HG03060 (cell line): ENCODE measurements at regions not wholly inside any gene's neighbourhood (a gene's known extent, or its start where the extent isn't known, plus 50 kb on each side); places are given as distances from the start of the nearest gene placed in this dataset.
"Not testable (repeated sequence)": the region's sequence is repeated elsewhere in the genome, so short reads cannot be mapped to it uniquely, and the experiment has no call there.

Source experiments
- ATAC-seq: cut with Tn5 transposase; IDR thresholded peaks from one replicate; pipeline ENCODE4 v1.9.1; 2021; ENCODE audit warnings: low read depth, moderate number of reproducible peaks; ENCODE audit not compliant: unreplicated experiment

GRCh38 chr2:142300517-142300916 lies 169.7 kb upstream of the LRP1B start:
- ATAC-seq, result no peak

- no peak for ATAC-seq
These were observed 168.2 kb upstream of the LRP1B start for GRCh38 chr2:142299021-142299420.

GRCh38 chr2:142294225-142294624 lies 163.4 kb upstream of the LRP1B start:
- no peak for ATAC-seq

GRCh38 chr2:142291969-142292368 lies 161.2 kb upstream of the LRP1B start:
- no peak for ATAC-seq

GRCh38 chr2:142290931-142291330 lies 160.1 kb upstream of the LRP1B start:
- ATAC-seq, result no peak

- peak; percentile 55 for ATAC-seq
These were observed 155.8 kb upstream of the LRP1B start for GRCh38 chr2:142286618-142287017.

- no peak for ATAC-seq
These were observed 154.7 kb upstream of the LRP1B start for GRCh38 chr2:142285480-142285879.

- ATAC-seq, result not testable (repeated sequence)
These were observed 153.5 kb upstream of the LRP1B start for GRCh38 chr2:142284336-142284735.

GRCh38 chr2:142280831-142281230 lies 150.0 kb upstream of the LRP1B start:
- ATAC-seq, result no peak

GRCh38 chr2:142270990-142271389 lies 140.2 kb upstream of the LRP1B start:
- ATAC-seq, result no peak

- ATAC-seq, result no peak
These were observed 139.5 kb upstream of the LRP1B start for GRCh38 chr2:142270291-142270690.

- ATAC-seq, result no peak
These were observed 128.5 kb upstream of the LRP1B start for GRCh38 chr2:142259356-142259755.

GRCh38 chr2:142254031-142254430 lies 123.2 kb upstream of the LRP1B start:
- ATAC-seq, result no peak

- no peak for ATAC-seq
These were observed 110.2 kb upstream of the LRP1B start for GRCh38 chr2:142241016-142241415.

- no peak for ATAC-seq
These were observed 105.4 kb upstream of the LRP1B start for GRCh38 chr2:142236181-142236580.

GRCh38 chr2:142234741-142235140 lies 103.9 kb upstream of the LRP1B start:
- no peak for ATAC-seq

GRCh38 chr2:142223309-142223708 lies 92.5 kb upstream of the LRP1B start:
- ATAC-seq, result no peak

- ATAC-seq, result no peak
These were observed 91.9 kb upstream of the LRP1B start for GRCh38 chr2:142222715-142223114.

GRCh38 chr2:142220901-142221300 lies 90.1 kb upstream of the LRP1B start:
- no peak for ATAC-seq

GRCh38 chr2:142220239-142220638 lies 89.4 kb upstream of the LRP1B start:
- no peak for ATAC-seq

- ATAC-seq, result no peak
These were observed 87.7 kb upstream of the LRP1B start for GRCh38 chr2:142218471-142218870.

GRCh38 chr2:142217804-142218203 lies 87.0 kb upstream of the LRP1B start:
- no peak for ATAC-seq

- no peak for ATAC-seq
These were observed 69.2 kb upstream of the LRP1B start for GRCh38 chr2:142200062-142200461.
